ENCODE measurements at regions not wholly inside any gene's neighbourhood (a gene's known extent, or its start where the extent isn't known, plus 50 kb on each side); places are given as distances from the start of the nearest gene placed in this dataset.

DNA sequence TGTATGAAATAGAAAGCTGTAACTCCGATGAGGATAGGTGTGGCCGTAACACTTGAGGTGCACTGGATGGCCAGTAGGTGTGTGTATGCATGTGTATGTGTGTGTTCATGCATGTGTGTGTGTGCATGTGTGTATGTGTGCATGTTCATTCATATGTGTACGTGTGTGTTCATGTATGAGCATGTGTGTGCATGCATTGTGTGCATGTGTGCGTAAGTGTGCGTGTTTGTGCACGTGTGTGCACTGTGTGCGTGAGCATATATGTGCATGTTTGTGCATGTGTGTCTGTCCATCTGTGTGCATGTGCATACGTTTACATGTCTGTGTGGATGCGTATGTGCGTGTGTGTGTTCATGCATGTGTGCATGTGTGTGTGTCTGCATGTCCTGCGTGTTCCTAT, 145.5 kb downstream of the C16orf95 start:
- DNase-seq: no peak

DNA sequence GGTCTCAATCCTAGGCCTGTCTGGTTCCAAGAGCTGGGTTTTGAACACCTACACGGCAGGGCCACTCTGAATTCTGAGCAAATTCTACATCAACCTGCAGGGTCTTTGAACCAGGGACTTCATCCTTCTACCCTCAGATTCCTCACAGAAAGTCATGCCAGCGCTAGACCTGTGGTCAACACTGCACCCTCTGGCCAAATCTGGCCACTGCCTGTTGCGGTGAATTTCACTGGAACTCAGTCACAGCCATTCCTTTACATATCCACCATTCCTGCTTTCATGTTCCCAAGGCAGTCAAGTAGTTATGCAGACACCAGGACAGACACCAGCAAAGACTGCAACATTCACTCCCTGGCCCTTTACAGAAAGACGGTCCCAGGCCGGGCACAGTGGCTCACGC, 144.6 kb downstream of the C16orf95 start:
- no peak for DNase-seq

DNA sequence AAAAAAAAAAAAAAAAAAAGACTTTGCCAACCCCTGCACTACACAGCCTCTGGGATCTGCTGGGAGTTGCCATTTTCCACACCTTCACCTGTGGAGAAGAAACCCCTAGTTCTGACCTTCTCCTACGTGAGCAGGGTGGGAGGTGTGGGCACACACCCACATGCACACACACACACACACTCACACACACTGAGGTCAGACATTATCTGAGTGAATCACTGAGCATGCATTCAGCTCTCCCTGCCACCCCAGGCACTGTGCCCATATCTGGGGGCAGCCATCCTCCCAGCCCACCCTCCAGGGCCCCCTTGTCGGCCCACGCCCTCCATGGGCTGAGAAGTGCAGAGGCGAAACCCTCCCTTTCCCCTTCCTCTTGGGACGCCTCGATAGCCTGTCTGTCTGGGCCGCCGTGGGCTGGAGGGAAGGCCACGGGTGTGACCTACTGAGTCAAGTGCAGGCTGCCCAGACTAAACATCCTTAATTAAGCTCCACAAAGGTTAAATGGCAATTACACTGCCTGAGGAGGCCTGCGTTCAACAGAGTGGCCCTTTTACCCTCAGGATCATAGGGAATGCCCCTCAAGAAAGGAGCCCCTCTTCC, 143.8 kb downstream of the C16orf95 start:
- no peak for DNase-seq

DNA sequence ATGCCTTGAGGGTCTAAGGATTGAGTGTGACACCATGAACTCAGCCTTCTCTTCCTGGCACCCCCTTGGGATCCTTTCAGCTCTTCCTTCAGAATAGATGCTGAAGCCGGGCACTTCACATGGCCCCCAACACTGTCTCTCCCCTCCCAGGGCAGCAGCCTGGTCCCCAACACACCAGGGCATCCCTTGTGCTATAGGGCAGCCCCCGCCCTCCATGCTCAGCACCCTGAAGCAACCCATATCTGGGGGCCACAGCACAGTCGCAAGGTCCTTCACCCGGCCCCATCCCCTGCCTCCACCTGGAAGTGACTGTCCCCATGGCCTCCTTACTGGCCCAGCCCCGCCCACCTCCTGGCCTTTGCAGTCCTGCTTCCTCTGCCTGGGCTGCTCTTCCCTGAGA, 143.1 kb downstream of the C16orf95 start:
- DNase-seq: no peak

DNA sequence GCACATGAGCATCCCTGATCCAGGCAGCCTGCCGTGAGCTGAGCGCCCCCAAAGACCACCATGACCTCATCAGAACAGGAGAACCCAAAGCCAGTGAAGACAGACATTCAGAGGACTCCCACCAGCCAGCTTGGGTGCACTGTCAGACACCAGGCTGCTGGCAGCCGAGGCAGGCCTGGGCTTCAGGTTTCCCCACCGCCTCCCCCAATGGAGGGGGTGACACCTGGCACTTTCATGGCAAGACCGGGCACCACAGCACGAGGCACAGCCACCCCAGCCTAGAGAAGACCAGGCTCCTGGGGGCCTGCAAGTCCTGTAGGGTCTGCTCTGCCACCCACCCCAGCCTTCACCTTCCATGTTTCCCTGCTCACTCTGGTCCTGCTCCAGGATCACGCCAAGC, 140.5 kb downstream of the C16orf95 start:
- DNase-seq: no peak

DNA sequence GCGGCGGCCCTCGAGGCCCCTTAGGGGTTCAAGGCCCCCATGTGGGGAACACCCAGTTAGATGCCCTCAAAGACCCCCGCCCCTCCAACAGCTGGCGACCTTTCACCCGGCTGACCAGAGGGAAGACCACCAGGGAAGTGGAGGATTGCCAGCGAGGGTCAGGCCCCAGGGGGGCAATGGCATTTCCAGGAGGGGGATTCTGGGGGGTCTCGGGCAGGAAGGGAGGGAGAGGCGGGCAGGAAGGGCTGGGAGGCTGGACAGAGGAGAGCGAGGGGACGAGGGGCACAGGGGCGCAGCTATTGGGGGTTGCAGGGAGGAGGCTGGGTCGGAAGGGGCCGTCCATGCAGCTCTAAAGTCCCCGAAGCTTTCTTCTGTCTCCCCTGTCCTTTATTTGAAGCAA, 139.5 kb downstream of the C16orf95 start:
- DNase-seq: no peak

DNA sequence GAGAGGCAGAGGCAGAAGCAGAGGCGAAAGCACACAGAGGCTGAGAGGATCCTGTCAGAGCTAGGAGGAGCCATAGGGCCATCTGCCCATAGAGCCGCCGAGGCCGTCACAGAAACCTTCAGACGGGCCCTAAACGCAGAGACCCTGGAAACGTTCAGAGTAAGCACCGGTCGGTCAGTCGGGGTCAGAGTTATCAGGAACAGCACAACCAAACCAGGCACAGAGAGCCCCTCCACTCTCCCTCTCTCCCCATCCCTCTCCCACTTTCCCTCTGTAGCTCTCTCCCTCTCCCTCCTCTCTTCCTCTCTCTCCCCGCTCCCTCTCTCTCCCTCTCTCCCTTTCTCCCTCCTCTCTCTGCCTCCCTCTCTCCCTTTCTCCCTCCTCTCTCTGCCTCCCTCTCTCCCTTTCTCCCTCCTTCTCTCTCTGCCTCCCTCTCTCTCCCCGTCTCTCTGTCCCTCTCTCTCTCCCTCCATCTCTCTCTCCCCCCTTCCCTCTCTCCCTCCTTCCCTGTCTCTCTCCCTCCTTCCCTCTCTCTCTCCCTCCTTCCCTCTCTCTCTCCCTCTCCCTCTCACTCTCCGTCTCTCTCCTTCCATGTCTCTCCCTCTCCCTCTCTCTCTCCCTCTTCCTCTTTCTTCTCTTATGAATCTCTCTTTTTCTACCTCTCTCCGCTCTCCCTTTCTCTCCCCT, 138.9 kb downstream of the C16orf95 start:
- DNase-seq: no peak

DNA sequence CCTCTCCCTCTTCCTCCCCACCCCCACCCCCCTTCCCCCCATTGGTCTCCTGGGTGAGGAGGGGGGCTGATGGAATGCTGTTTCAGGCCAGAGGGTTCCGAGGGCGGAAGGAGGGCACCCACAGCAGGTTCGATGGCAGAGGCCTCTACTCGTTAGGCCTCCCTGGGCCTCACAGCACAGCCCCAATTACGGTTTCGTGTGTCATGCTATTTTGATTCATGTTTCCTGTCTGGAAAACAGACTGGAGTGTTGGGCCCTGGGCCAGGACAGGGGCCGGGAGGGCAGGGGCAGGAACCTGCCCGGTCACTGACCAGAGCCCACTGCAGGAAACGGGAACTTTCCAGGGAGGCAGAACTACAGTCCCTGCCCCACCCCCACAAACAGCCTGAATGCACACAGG, 138.2 kb downstream of the C16orf95 start:
- no peak for DNase-seq

DNA sequence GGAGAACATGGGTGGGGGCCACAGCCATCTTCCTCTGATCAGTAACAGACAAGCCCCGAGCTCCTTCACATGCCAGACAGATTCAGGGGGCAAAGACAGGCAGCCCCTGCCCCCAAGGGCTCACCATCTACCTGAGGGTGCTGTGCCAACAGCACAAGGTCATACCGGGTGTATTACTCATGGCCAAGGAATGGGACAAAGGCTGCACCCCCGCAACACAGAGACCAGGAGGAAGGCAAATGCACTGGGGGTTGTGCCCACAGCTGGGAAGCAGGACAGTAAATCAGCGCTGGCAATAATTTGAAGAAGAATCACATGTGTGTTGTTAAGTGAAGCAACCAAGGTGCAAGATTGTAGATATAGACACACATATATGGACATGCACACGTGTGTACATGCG, 137.1 kb downstream of the C16orf95 start:
- no peak for DNase-seq

DNA sequence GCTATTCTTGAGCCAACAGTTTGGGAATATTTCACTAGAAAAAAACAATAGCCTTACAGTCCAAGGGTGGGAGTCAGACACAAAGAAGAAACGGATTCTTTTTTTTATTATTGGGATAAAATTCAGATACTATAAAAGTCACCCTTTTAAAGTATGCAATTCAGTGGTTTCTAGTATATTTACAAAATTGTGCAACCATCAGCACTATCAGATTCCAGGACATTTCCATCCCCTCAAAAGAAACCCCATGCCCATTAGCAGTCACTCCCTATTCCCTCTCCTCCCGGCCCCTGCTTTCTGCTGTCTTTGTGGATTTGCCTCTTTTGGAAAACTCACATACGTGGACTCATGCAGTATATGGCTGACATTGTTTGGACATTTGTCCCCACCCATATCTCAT, 134.4 kb downstream of the C16orf95 start:
- DNase-seq: no peak

DNA sequence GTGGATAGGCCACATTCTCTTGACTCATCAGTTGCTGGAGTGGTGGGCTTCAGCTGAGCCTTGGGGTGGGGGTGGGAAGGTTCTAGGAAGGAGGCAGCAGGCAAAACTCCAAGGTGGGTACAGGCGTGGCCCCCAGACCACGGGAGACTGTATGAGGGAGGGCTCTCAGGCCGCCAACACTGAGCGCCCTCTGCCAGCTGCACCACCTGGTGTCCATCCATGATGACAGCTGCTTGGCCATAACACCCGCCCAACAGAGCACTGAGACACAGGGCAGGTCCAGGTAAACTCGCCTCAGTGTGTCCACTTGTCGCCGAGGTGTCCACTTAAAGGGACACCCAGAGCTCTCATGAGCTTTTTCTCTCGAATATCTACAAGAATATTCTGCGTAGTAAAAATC, 133.5 kb downstream of the C16orf95 start:
- no peak for DNase-seq

DNA sequence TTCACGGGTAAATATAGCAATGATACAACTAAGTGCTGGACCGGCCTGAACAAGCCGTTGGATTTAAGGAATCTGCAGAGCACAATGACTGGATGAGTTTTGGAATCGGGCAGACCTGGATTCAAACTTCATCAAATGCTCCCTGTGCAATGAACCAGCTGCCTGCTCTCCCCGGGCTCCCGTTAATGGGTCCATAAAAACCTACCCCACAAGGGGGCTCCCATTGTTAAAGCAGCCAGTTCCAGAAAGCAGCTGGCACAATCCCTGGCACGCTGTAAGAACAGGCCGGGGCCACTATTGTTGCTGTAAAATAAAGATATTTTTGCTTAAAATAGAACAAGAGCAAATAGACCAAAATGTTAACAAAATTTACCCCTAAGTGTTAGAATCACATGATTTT, 131.9 kb downstream of the C16orf95 start:
- no peak for DNase-seq

DNA sequence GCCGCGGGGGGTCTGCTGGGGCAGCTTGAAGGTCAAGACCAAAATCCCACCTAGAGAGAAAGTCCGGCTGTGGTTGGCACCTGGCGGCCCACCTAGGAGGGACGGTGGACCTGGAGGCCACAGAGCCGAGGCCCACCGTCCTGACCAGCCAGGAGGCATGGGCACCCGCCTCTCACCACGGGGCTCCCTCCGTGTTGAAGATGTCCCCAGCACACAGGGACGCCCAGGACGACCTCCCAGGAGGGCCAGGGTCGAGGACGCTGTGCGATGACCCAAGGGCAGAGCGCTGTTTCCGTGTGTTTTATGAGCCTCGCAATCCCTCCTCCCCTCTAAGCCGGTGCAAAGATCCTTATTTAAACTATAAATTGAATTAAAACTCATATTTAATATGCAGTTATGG, 131.2 kb downstream of the C16orf95 start:
- DNase-seq: no peak

DNA sequence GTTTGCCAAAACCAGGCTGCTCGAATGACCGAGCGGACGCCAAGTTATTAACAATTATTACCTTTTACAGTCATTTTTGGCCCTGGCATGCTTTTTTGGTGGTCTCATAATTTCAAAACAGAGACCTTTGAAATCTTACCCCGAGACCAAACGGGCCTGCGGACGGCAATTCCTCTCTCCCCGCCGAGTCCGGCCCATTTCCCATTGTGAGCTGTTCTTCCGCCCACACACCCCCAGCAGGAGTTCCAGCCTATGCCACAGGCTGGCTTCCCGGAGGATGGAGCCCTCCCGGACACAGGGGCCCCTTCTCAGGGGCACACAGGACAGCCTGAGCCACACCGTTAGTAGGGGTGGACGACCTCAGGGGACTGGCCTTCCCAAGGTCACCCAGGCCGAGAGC, 130.7 kb downstream of the C16orf95 start:
- no peak for DNase-seq

DNA sequence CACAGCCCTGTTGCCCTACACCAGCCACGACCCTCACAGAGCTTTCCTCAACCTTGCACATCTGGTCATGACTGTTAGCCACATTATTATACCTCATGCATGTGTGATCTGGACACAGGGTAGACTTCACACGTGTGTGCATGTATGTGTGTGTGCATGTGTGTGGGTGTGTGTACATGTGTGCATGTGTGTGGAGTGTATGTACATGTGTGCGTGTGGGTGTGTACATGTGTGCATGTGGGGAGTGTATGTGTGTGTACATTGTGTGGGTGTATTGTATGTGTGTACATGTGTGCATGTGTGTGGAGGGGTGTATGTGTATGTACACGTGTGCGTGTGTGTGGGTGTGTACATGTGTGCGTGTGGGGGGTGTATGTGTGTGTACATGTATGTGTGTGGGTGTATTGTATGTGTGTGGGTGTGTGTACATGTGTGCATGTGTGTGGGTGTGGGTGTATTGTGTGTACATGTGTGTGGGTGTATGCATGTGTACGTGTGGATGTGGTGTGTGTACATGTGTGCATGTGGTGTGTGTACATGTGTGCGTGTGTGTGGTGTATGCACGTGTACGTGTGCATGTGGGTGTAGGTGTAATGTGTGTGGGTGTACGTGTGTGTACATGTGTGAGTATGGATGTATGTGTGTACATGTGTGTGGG, 130.2 kb downstream of the C16orf95 start:
- no peak for DNase-seq

DNA sequence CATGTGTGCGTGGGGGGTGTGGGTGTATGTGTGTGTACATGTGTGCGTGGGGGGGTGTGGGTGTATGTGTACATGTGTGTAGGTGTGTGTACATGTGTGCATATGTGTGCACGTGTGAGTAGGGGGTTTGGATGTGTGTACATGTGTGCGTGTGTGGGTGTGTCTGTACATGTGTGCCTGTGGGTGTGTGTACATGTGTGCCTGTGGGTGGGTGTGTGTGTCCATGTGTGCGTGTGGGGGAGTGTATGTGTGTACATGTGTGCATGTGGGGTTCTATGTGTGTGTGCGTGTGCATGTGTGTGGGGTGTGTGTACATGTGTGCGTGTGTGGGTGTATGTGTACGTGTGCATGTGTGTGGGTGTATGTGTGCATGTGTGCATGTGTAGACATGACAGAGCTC, 129.1 kb downstream of the C16orf95 start:
- DNase-seq: no peak

DNA sequence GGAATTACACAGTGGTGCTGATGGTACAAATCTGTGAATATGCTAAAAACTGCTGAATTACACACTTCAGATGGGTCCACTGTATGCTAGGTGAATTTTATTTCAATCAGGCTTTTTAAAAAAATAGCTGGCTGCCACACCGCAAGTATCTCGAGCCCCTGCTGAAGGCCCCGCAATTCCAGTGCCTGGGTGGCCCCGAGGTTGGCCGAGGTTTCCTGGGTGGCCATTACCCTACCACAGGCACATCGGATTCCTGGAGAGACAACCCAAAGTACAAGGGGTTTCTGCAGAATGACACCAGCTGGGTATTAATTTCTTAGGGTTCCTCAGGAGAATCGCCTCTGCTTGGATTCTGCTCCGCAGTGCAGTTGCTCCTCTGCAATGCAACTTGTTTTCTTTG, 127.8 kb downstream of the C16orf95 start:
- DNase-seq: no peak

DNA sequence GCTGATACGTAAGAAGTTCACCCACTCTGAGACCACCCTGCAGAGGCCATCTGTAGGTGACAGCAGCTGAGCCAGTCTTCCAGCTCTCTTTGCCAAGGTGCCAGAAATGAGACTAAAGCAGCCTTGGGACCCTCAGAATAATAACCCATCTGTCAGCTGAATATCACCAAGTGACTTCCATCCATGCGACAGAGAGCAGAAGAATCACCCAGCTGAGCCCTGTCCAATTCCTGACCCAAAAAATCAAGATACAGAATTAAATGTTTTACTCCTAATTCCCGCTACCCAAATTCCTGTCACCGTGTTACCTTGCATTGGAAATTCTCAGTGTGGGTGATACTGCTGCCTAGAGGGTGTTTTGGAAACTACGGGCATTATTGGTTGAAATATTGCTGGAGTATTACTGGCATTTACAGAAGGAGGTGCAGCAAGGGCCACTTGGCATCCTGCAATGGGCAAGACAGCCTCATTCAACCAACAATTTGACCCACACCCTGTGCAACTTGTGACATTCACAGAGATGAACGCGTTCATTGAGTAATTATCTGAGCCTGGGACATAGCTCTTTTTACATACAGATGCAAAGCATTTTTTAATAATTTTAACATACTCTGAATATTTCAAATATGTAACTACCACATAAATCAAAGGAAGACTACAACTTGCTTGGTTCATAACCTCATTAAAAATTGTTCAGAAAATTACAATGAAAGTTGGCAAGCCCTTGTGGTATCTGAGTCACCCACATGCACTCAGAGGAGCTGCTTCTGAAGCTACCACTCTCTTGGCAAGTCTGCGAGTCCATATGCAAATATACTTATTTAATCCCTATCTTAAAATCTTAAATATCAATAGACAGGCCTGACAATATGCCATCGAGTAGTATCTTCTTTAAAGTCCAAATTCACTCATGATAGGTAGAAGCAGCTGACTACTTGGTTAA, 126.6 kb downstream of the C16orf95 start:
- DNase-seq: no peak

DNA sequence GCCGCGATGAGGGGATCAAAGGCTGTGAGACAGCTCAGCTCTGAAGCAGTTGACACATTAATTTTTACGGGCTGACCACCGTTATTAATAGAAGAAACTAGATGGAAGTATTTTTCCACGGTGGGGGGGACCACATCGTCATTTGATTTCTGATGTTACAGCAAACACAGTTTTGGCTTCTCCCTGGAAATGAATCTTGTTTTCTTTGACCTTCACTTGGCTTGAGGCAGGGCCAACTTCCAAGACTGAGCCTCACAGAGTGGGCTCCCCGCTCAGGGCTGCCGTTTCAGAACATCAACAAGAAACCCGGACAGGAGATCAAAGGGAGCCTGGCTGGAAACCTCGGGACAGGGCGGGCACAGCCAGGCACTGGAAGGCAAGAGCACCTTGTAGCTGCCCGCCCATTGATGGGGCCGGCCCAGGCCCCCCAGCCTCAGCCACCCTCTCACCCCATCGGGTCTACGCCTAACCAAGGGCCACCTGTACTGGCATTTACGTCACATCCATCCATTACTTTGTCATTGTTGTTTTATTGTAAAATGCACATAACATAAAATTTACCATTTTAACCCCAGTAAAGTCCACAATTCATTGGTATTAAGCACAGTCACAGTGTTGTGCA, 124.6 kb downstream of the C16orf95 start:
- no peak for DNase-seq

DNA sequence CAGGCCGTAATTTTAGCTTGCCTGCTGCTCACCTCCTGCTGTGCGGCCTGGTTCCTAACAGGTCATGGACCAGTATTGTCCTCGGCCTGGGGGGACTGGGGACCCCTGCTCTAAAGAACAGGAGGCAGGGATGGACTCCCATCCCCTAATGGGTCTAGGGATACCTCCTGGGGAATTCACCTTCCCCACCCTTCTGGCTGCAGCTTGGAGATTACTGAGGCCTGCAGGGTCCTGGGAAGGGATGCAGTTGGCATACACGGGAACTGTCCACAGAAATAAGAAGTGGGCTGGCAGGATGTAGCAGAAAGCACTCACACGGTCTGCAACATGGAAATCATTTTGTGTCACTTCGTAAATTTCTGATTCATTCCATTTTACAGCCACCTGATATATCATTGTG, 123.0 kb downstream of the C16orf95 start:
- no peak for DNase-seq

DNA sequence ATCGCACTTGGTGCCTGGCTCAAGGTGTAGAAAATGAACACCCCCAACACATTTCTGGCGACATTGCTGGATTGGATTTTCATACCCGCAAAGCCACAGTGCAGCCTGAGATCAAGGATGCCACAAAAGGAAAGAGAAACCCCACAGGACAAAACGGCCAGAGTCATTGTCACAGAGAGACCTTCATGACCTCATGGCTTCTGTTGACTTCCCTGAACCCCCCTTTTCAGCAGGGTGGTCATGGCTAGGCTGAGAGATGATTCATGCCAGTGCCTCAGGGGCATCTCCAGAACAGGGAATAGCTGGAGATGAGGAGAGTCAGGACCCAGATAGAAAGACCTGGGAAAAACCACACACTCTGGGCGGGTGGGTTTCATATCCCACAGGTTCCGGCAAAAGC, 122.0 kb downstream of the C16orf95 start:
- no peak for DNase-seq

DNA sequence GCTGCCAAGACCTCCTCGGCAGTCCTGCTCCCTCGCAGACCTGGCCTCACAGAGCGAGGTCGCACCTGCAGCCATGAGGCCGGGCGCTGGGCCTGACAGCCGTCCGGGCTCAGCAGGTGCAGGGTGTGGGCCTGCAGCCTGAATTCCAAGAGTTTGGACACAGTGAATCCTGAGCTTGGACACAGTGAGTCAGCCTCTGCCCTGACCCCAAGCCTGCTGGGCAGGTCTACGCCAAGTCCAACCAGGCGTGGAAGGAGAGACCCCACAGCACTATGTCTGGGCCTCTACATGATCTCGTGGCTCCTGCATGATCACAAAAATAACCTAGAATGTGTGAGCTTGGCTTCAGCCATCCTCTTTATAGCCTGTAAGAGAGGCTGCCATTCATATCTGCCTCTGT, 121.0 kb downstream of the C16orf95 start:
- DNase-seq: no peak

DNA sequence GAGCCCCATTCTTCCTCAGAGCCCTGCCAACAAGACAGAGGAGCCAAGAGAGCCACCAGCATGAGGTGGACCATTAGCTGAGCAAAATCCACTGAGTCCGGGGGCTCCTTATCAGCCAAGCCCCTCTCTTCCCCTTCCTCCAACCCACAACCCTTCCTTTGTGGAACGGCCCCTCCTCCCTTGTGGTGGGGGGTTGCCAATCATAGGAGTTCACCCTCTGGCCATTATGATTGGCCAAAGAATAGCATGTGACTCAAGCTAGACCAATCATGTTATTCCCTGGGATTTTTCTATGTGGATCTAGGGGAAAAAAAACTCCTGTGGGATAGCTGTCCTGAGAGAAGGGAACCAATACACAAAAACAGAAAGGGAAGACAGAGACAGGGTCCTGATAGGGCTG, 120.5 kb downstream of the C16orf95 start:
- no peak for DNase-seq
